Spleen (tissue), 11 donors: ENCODE measurements at regions not wholly inside any gene's neighbourhood (a gene's known extent, or its start where the extent isn't known, plus 50 kb on each side); places are given as distances from the start of the nearest gene placed in this dataset.

ENCODE experiments used
- DNase-seq: peaks from one replicate; pipeline ENCODE4 v3.0.0-alpha.2; 2020
- H3K27ac ChIP-seq, 8 donors: fragments of 200-600 bp; sonication (generic) in 7 of 8; 1 replicate in 4 of 8; 2 replicates in 4 of 8; pipeline versions ENCODE4 v1.5.0 to v1.8.0; 2016 to 2021; ENCODE audit warnings: inconsistent platforms in 4 of 8, mild to moderate bottlenecking in 4 of 8, moderate library complexity in 1 of 8
- H3K27me3 ChIP-seq, 7 donors: fragments of 200-600 bp; sonication (generic) in 6 of 7; replicated peaks in 1 of 7; 1 replicate in 4 of 7; 2 replicates in 3 of 7; pipeline versions ENCODE4 v1.5.0 to v1.8.0; 2016 to 2021; ENCODE audit warnings: inconsistent platforms in 3 of 7, mild to moderate bottlenecking in 1 of 7
- H3K36me3 ChIP-seq, 6 donors: fragments of 200-600 bp; sonication (generic) in 5 of 6; 1 replicate in 4 of 6; 2 replicates in 2 of 6; pipeline versions ENCODE4 v1.5.0 to v1.8.0; 2016 to 2021; ENCODE audit warnings: inconsistent platforms in 2 of 6
- H3K4me1 ChIP-seq, 6 donors: fragments of 200-600 bp; sonication (generic) in 5 of 6; 1 replicate in 3 of 6; 2 replicates in 3 of 6; pipeline versions ENCODE4 v1.5.0 to v1.8.0; 2016 to 2021; ENCODE audit warnings: inconsistent platforms in 3 of 6
- H3K4me3 ChIP-seq, 8 donors: fragments of 200-600 bp; sonication (generic) in 7 of 8; 1 replicate in 4 of 8; 2 replicates in 4 of 8; pipeline versions ENCODE4 v1.5.0 to v1.8.0; 2016 to 2021; ENCODE audit warnings: inconsistent platforms in 4 of 8, mild to moderate bottlenecking in 4 of 8, moderate library complexity in 2 of 8
- H3K9me3 ChIP-seq, 8 donors: fragments of 200-600 bp; sonication (generic) in 7 of 8; 1 replicate in 4 of 8; 2 replicates in 4 of 8; pipeline versions ENCODE4 v1.5.0 to v1.8.0; 2016 to 2021; ENCODE audit warnings: inconsistent platforms in 4 of 8
- POLR2A ChIP-seq, 3 donors: fragments of 450-650 bp; IDR thresholded peaks; one replicate each; pipeline ENCODE4 v1.5.1; 2017; ENCODE audit warnings: antibody characterized with exemption in 3 of 3, mild to moderate bottlenecking in 1 of 3
- POLR2AphosphoS5 ChIP-seq, 3 donors: sonication (generic); formaldehyde crosslinking; IDR thresholded peaks; one replicate each; pipeline ENCODE4 v1.5.1; 2017; ENCODE audit warnings: antibody characterized with exemption in 3 of 3
- WGBS, 5 donors: extraction: QIAGEN DNeasy Blood & Tissue Kit in 3 of 5; methylation state at CpG; one replicate each; pipeline versions ENCODE4 v1.1.5 to v1.1.7; 2013 to 2018; 5-methylcytosine and 5-hydroxymethylcytosine counted together
- intact Hi-C: fragments of 100-400 bp; cut with DNase I; formaldehyde crosslinking; loops from one replicate; pipeline ENCODE4 v1.15.0; 2023; ENCODE audit warnings: low total_unique reads
- TF ChIP-seq, protein P1 (sequence below), 11 experiments: fragments of 200-600 bp in 7 of 11; fragments of 450-650 bp in 4 of 11; sonication (generic) in 4 of 11; IDR thresholded peaks in 8 of 11; conservative IDR thresholded peaks in 3 of 11; 1 replicate in 7 of 11; 2 replicates in 4 of 11; pipeline versions ENCODE4 v1.4.0 to v1.8.0; 2016 to 2021; ENCODE audit warnings: antibody characterized with exemption in 11 of 11, inconsistent platforms in 4 of 11, mild to moderate bottlenecking in 1 of 11
- donor health status: healthy with polysubstance abuse.
- donor health status: DM: no; HTN: no; CAD: no; lungs with moderate emphysema.
- donor health status: DM: no; HTN: no; CAD: no.
- donor health status: Bipolar disorder and iron deficiency.
- donor health status: healthy.
- donor health status: DM: no; HTN: no; CAD: no.
- donor health status: DM: yes; HTN: yes; CAD: no.

DNA sequence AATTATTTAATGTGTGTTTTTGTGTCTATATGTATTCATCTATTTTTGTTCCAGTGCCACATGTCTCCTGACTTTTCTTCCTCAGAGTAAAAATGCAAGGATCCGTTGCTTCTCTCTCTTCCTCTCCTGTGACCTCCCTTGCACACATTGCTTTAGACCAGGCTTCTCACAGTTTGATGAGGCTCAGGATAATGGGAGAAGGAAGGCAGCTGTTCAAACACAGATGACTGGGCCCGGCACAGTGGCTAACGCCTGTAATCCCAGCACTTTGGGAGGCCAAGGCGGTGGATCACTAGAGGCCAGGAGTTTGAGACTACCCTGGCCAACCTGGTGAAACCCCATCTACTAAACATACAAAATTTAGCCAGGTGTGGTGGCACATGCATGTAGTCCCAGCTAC is 241.9 kb downstream of the SAMD5 start:
- DNase-seq = no peak
- no peak for TF ChIP-seq POLR2AphosphoS5 (IDR thresholded peaks at IDR 0.05)
- TF ChIP-seq POLR2A (IDR thresholded peaks at IDR 0.05) = no peak
- TF ChIP-seq, protein P1, sequence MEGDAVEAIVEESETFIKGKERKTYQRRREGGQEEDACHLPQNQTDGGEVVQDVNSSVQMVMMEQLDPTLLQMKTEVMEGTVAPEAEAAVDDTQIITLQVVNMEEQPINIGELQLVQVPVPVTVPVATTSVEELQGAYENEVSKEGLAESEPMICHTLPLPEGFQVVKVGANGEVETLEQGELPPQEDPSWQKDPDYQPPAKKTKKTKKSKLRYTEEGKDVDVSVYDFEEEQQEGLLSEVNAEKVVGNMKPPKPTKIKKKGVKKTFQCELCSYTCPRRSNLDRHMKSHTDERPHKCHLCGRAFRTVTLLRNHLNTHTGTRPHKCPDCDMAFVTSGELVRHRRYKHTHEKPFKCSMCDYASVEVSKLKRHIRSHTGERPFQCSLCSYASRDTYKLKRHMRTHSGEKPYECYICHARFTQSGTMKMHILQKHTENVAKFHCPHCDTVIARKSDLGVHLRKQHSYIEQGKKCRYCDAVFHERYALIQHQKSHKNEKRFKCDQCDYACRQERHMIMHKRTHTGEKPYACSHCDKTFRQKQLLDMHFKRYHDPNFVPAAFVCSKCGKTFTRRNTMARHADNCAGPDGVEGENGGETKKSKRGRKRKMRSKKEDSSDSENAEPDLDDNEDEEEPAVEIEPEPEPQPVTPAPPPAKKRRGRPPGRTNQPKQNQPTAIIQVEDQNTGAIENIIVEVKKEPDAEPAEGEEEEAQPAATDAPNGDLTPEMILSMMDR (IDR thresholded peaks at IDR 0.05 in 8 of 11, conservative IDR thresholded peaks at IDR 0.05 in 3 of 11) = no peak
- WGBS, 5 donors = 83 to 90% (median 86%) methylated on average over 4 of the region's 4 CpGs
- intact Hi-C loops = no loop called here
- H3K4me3 ChIP-seq = no peak overlapping the region
- no peaks in the 10 kb centered on the region for H3K4me1 ChIP-seq
- no peaks in the 10 kb centered on the region for H3K36me3 ChIP-seq
- H3K9me3 ChIP-seq = peaks cover 0 to 14% (median 6%) of the 10 kb centered on the region in 8 donors
- no peaks in the 10 kb centered on the region for H3K27me3 ChIP-seq
- no peak overlapping the region for H3K27ac ChIP-seq

GRCh38 chr6:147751232-147751631 is 242.7 kb downstream of the SAMD5 start:
- Histone ChIP-seq H3K27me3 (no peaks in the 10 kb centered on the region), H3K36me3 (no peaks in the 10 kb centered on the region), H3K9me3 (peaks cover 0 to 15% (median 6%) of the 10 kb centered on the region in 8 donors), H3K4me3 (no peak overlapping the region), H3K27ac (no peak overlapping the region), H3K4me1 (no peaks in the 10 kb centered on the region)
- 84 to 94% (median 86%) methylated on average over 6 of the region's 6 CpGs for WGBS, 5 donors
- DNase-seq = no peak
- intact Hi-C loops = no loop called here
- no peak for TF ChIP-seq POLR2A (IDR thresholded peaks at IDR 0.05)
- no peak for TF ChIP-seq POLR2AphosphoS5 (IDR thresholded peaks at IDR 0.05)
- TF ChIP-seq, protein P1 (IDR thresholded peaks at IDR 0.05 in 8 of 11, conservative IDR thresholded peaks at IDR 0.05 in 3 of 11) = no peak

GRCh38 chr6:147752689-147753403 is 244.4 kb downstream of the SAMD5 start:
- Histone ChIP-seq H3K36me3 (no peaks in the 10 kb centered on the region), H3K4me3 (no peak overlapping the region), H3K9me3 (peaks cover 0 to 15% (median 6%) of the 10 kb centered on the region in 8 donors), H3K27me3 (no peaks in the 10 kb centered on the region), H3K27ac (no peak overlapping the region), H3K4me1 (no peaks in the 10 kb centered on the region)
- WGBS, 5 donors = 66 to 86% (median 85%) methylated on average over 4 of the region's 4 CpGs
- TF ChIP-seq POLR2A (IDR thresholded peaks at IDR 0.05) (no peak), POLR2AphosphoS5 (IDR thresholded peaks at IDR 0.05) (no peak)
- TF ChIP-seq, protein P1 (IDR thresholded peaks at IDR 0.05 in 8 of 11, conservative IDR thresholded peaks at IDR 0.05 in 3 of 11) = no peak
- intact Hi-C loops = no loop called here
- no peak for DNase-seq

DNA sequence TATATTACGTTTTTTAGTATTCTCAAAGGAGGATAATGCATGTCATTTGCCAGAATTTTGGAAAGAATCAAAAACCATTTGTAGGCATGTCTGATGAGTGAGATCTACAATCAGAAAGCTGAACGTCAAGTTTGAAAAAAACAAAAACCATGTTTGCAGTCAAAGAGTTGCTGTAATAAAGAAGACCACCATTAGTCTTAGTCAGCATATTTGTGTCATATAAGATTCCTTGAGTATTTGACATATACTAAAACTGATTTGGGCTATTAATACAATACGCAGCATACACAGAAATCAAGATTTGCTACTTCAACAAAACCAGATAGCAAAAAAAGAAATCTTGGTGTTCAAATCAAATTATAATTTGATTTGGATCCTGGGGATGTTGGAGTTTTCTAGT is 247.5 kb downstream of the SAMD5 start:
- Histone ChIP-seq H3K27me3 (no peaks in the 10 kb centered on the region), H3K36me3 (no peaks in the 10 kb centered on the region), H3K4me1 (no peaks in the 10 kb centered on the region), H3K4me3 (no peak overlapping the region), H3K27ac (no peak overlapping the region), H3K9me3 (peaks cover 0 to 15% (median 6%) of the 10 kb centered on the region in 8 donors)
- TF ChIP-seq POLR2A (IDR thresholded peaks at IDR 0.05) (no peak), POLR2AphosphoS5 (IDR thresholded peaks at IDR 0.05) (no peak)
- TF ChIP-seq, protein P1 (IDR thresholded peaks at IDR 0.05 in 8 of 11, conservative IDR thresholded peaks at IDR 0.05 in 3 of 11) = no peak
- WGBS, 5 donors = 81 to 90% (median 84%) methylated on average over 3 of the region's 3 CpGs
- intact Hi-C loops = no loop called here
- DNase-seq = no peak
